Memory B cell (primary cell): ENCODE measurements at regions not wholly inside any gene's neighbourhood (a gene's known extent, or its start where the extent isn't known, plus 50 kb on each side); places are given as distances from the start of the nearest gene placed in this dataset.
A peak's percentile ranks its signal among the peaks of the same experiment; 100 is the strongest.
"Not testable (repeated sequence)": the region's sequence is repeated elsewhere in the genome, so short reads cannot be mapped to it uniquely, and the experiment has no call there.

Experiments used
- ATAC-seq: fragments of 150-1000 bp; cut with Tn5 transposase; 2 replicates; pipeline ENCODE4 v1.10.0; 2021; ENCODE audit warnings: low read depth, mild to moderate bottlenecking, moderate library complexity
- DNase-seq, 2 donors: peaks; one replicate each; pipeline ENCODE4 v3.0.0; 2022; ENCODE audit warnings: low spot score in 2 of 2
- H3K27ac Mint-ChIP-seq: one replicate; pipeline ENCODE4 v1.8.0; 2022; ENCODE audit warnings: mild to moderate bottlenecking, moderate library complexity, mixed read lengths
- H3K27me3 Mint-ChIP-seq: one replicate; pipeline ENCODE4 v1.8.0; 2022; ENCODE audit warnings: mixed read lengths
- H3K36me3 Mint-ChIP-seq: one replicate; pipeline ENCODE4 v1.8.0; 2022; ENCODE audit warnings: mild to moderate bottlenecking, mixed read lengths
- H3K4me1 Mint-ChIP-seq: one replicate; pipeline ENCODE4 v1.8.0; 2022; ENCODE audit warnings: mixed read lengths
- H3K4me3 Mint-ChIP-seq: one replicate; pipeline ENCODE4 v1.8.0; 2022; ENCODE audit warnings: mild to moderate bottlenecking, moderate library complexity, mixed read lengths
- H3K9me3 Mint-ChIP-seq: one replicate; pipeline ENCODE4 v1.8.0; 2022; ENCODE audit warnings: mixed read lengths

GRCh38 chr7:96800824-96801223, 91.2 kb upstream of the SEM1 start:
- Mint-ChIP-seq H3K4me1 (no peaks in the 10 kb centered on the region), H3K27ac (no peak overlapping the region), H3K27me3 (peaks cover 6% of the 10 kb centered on the region), H3K36me3 (no peaks in the 10 kb centered on the region), H3K9me3 (peaks cover 2% of the 10 kb centered on the region), H3K4me3 (no peak overlapping the region)
- ATAC-seq, result no peak
- no peak for DNase-seq

GRCh38 chr7:96819111-96819700, 109.6 kb upstream of the SEM1 start:
- ATAC-seq, result no peak
- H3K4me1 Mint-ChIP-seq, result no peaks in the 10 kb centered on the region
- no peak for DNase-seq
- H3K9me3 Mint-ChIP-seq, result peaks cover 2% of the 10 kb centered on the region
- no peak overlapping the region for H3K27ac Mint-ChIP-seq
- peaks cover 9% of the 10 kb centered on the region for H3K27me3 Mint-ChIP-seq
- H3K36me3 Mint-ChIP-seq, result no peaks in the 10 kb centered on the region
- no peak overlapping the region for H3K4me3 Mint-ChIP-seq

- not testable (repeated sequence) for H3K27me3 Mint-ChIP-seq, H3K4me1 Mint-ChIP-seq, ATAC-seq, H3K36me3 Mint-ChIP-seq, H3K27ac Mint-ChIP-seq, H3K4me3 Mint-ChIP-seq, H3K9me3 Mint-ChIP-seq, DNase-seq
These were observed 111.5 kb upstream of the SEM1 start for GRCh38 chr7:96821131-96821530.

- Mint-ChIP-seq H3K27me3 (peaks cover 4% of the 10 kb centered on the region), H3K4me3 (no peak overlapping the region)
- ATAC-seq, result no peak
These were observed 113.2 kb upstream of the SEM1 start for GRCh38 chr7:96822824-96823223.

GRCh38 chr7:96823274-96823673, 113.6 kb upstream of the SEM1 start:
- ATAC-seq (no peak), DNase-seq (no peak)
- H3K36me3 Mint-ChIP-seq, result no peaks in the 10 kb centered on the region
- H3K27ac Mint-ChIP-seq, result no peak overlapping the region
- H3K27me3 Mint-ChIP-seq, result peaks cover 4% of the 10 kb centered on the region
- H3K9me3 Mint-ChIP-seq, result peaks cover 2% of the 10 kb centered on the region
- no peaks in the 10 kb centered on the region for H3K4me1 Mint-ChIP-seq
- H3K4me3 Mint-ChIP-seq, result no peak overlapping the region

More at GRCh38 chr7:96822824-96823223, 113.2 kb upstream of the SEM1 start:
- DNase-seq, result no peak
- Mint-ChIP-seq H3K4me1 (no peaks in the 10 kb centered on the region), H3K9me3 (peaks cover 2% of the 10 kb centered on the region), H3K27ac (no peak overlapping the region), H3K36me3 (no peaks in the 10 kb centered on the region)

GRCh38 chr7:96824686-96825085, 115.0 kb upstream of the SEM1 start:
- no peaks in the 10 kb centered on the region for H3K4me1 Mint-ChIP-seq
- H3K9me3 Mint-ChIP-seq, result peaks cover 2% of the 10 kb centered on the region
- H3K4me3 Mint-ChIP-seq, result no peak overlapping the region
- ATAC-seq (no peak), DNase-seq (no peak)
- no peaks in the 10 kb centered on the region for H3K36me3 Mint-ChIP-seq
- H3K27ac Mint-ChIP-seq, result no peak overlapping the region
- peaks cover 7% of the 10 kb centered on the region for H3K27me3 Mint-ChIP-seq

- peaks cover 2% of the 10 kb centered on the region for H3K9me3 Mint-ChIP-seq
- H3K27ac Mint-ChIP-seq, result no peak overlapping the region
- H3K27me3 Mint-ChIP-seq, result peaks cover 8% of the 10 kb centered on the region
- no peak overlapping the region for H3K4me3 Mint-ChIP-seq
- ATAC-seq (no peak), DNase-seq (no peak)
- H3K36me3 Mint-ChIP-seq, result no peaks in the 10 kb centered on the region
- no peaks in the 10 kb centered on the region for H3K4me1 Mint-ChIP-seq
These were observed 115.6 kb upstream of the SEM1 start for GRCh38 chr7:96825285-96825684.

- H3K4me1 Mint-ChIP-seq, result no peaks in the 10 kb centered on the region
- H3K27me3 Mint-ChIP-seq, result peaks cover 6% of the 10 kb centered on the region
- no peak overlapping the region for H3K27ac Mint-ChIP-seq
- no peak overlapping the region for H3K4me3 Mint-ChIP-seq
- H3K36me3 Mint-ChIP-seq, result no peaks in the 10 kb centered on the region
- no peak for DNase-seq
- peaks cover 2% of the 10 kb centered on the region for H3K9me3 Mint-ChIP-seq
- ATAC-seq, result no peak
These were observed 116.4 kb upstream of the SEM1 start for GRCh38 chr7:96826089-96826488.

GRCh38 chr7:96827701-96828100, 118.1 kb upstream of the SEM1 start:
- Mint-ChIP-seq H3K27me3 (peaks cover 3% of the 10 kb centered on the region), H3K27ac (no peak overlapping the region), H3K4me3 (no peak overlapping the region), H3K4me1 (no peaks in the 10 kb centered on the region), H3K36me3 (no peaks in the 10 kb centered on the region), H3K9me3 (peaks cover 2% of the 10 kb centered on the region)
- DNase-seq, result no peak
- no peak for ATAC-seq

- H3K27ac Mint-ChIP-seq, H3K4me3 Mint-ChIP-seq, H3K27me3 Mint-ChIP-seq, H3K4me1 Mint-ChIP-seq, ATAC-seq, H3K36me3 Mint-ChIP-seq, H3K9me3 Mint-ChIP-seq, DNase-seq: not testable (repeated sequence)
These were observed 119.5 kb upstream of the SEM1 start for GRCh38 chr7:96829121-96829520.

- H3K36me3 Mint-ChIP-seq, result no peaks in the 10 kb centered on the region
- H3K9me3 Mint-ChIP-seq, result peaks cover 2% of the 10 kb centered on the region
- DNase-seq, result no peak
- no peaks in the 10 kb centered on the region for H3K4me1 Mint-ChIP-seq
- no peak for ATAC-seq
- H3K27me3 Mint-ChIP-seq, result peaks cover 3% of the 10 kb centered on the region
- no peak overlapping the region for H3K27ac Mint-ChIP-seq
- H3K4me3 Mint-ChIP-seq, result no peak overlapping the region
These were observed 121.8 kb upstream of the SEM1 start for GRCh38 chr7:96831446-96831845.

- no peak for DNase-seq
- Mint-ChIP-seq H3K4me3 (no peak overlapping the region), H3K36me3 (no peaks in the 10 kb centered on the region), H3K9me3 (peaks cover 2% of the 10 kb centered on the region), H3K4me1 (no peaks in the 10 kb centered on the region), H3K27me3 (peaks cover 3% of the 10 kb centered on the region), H3K27ac (no peak overlapping the region)
- ATAC-seq, result no peak
These were observed 122.5 kb upstream of the SEM1 start for GRCh38 chr7:96832092-96832662.

GRCh38 chr7:96833676-96834453, 124.2 kb upstream of the SEM1 start:
- no peak overlapping the region for H3K4me3 Mint-ChIP-seq
- H3K4me1 Mint-ChIP-seq, result peaks cover 7% of the 10 kb centered on the region
- ATAC-seq (no peak), DNase-seq (no peak)
- H3K36me3 Mint-ChIP-seq, result no peaks in the 10 kb centered on the region
- H3K9me3 Mint-ChIP-seq, result peaks cover 2% of the 10 kb centered on the region
- peaks cover 4% of the 10 kb centered on the region for H3K27me3 Mint-ChIP-seq
- no peak overlapping the region for H3K27ac Mint-ChIP-seq

GRCh38 chr7:96836456-96836855, 126.8 kb upstream of the SEM1 start:
- DNase-seq (no peak), ATAC-seq (no peak)
- Mint-ChIP-seq H3K4me1 (peaks cover 7% of the 10 kb centered on the region), H3K9me3 (no peaks in the 10 kb centered on the region), H3K27ac (no peak overlapping the region), H3K27me3 (peaks cover 3% of the 10 kb centered on the region), H3K36me3 (no peaks in the 10 kb centered on the region), H3K4me3 (peak overlapping the region; percentile 6)
